Anterior cingulate cortex (tissue), 58 donors: ENCODE measurements at regions not wholly inside any gene's neighbourhood (a gene's known extent, or its start where the extent isn't known, plus 50 kb on each side); places are given as distances from the start of the nearest gene placed in this dataset.
"Not testable (repeated sequence)": the region's sequence is repeated elsewhere in the genome, so short reads cannot be mapped to it uniquely, and the experiment has no call there.

Source experiments
- DNase-seq, 58 donors: peaks; one replicate each; lab custom pipeline; 2025; lab: John Stamatoyannopoulos, UW

GRCh38 chr2:194514281-194514680 is 1142.7 kb upstream of the SLC39A10 start:
- no peak for DNase-seq

- DNase-seq, result not testable (repeated sequence)
Observed at GRCh38 chr2:194511070-194511469, 1146.0 kb upstream of the SLC39A10 start.

DNA sequence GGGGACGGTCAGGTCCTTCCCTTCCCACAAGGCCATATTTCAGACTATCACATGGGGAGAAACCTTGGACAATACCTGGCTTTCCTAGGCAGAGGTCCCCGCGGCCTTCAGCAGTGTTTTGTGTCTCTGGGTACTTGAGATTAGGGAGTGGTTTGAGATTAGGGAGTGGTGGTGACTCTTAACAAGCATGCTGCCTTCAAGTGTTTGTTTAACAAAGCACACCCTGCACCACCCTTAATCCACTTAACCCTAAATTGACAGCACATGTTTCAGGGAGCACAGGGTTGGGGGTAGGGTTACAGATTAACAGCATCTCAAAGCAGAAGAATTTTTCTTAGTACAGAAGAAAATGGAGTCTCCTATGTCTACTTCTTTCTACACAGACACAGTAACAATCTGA is 1152.2 kb upstream of the SLC39A10 start:
- DNase-seq, result not testable (repeated sequence)

DNA sequence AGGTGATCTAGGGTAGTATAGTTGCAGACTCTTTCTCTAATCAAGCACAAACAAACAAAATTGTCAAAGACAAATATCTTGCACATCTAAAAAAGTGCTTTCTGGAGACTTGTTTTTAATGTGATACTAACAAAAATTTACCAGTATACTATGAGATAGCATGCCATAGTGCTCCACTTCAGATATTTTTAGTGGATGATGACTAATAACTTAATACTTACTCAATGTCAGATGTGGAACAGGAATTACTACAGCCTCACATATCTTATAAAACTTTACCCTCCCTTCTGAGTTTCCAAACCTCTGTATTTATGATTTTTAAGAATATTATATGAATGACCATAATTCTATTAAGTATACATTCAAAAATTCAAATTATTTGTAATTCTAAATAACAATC is 1162.0 kb upstream of the SLC39A10 start:
- DNase-seq, result no peak

- DNase-seq, result no peak
Observed at GRCh38 chr2:194494401-194494800, 1162.6 kb upstream of the SLC39A10 start.

DNA sequence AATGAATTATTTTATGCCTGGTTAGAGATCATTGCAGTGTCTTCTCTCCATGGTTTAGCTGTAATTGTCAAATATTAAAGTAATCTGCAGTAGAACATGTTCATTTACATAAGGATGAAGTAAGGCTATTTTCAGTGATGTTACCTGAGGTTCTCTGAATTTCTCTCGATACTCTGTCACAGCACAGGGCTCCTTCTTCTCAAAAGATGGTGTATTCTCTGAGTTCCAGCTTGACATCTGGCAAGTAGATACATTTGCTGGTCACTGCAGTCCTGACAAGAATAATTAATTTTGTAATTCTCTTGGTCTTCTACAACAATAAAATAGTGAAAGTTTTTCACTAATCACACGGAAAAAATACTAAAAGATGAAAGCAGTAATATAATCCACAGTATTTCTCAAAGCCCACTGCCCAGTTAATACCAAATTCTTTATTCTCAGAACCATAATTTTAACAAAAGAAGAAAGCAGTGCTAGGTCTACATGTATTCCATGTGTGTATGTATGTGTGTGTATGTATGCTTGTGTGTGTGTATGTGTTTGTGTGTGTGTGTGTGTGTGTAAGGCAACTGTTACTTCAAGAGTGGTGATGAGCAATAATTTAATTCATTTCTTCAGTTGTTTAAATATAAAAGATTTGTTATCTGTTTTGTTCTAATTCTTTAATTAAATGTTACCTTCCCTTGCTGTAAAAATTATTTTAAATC is 1165.5 kb upstream of the SLC39A10 start:
- DNase-seq, result no peak

GRCh38 chr2:194486326-194486725 is 1170.7 kb upstream of the SLC39A10 start:
- peak in 3 of 58 donors; percentile 2 to 15 (median 3) for DNase-seq

DNA sequence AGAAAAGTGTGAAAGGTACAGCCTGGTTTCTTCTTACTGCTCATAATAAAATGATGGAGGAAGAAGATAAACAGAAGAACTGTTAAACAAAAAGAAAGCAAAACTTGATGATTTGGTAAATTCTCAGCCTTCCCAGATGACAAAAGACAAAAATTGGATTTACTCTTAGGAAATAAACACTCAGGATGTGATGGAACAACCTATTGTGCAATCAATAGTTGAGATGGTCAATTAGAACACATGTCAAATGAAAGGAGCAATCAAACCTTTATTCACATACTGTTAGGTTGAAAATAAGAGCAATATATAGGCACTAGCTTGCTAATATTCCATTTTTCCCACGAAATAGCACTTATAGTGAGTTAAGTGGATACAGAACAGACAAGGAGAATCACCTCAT is 1174.0 kb upstream of the SLC39A10 start:
- no peak for DNase-seq

GRCh38 chr2:194465641-194466040 is 1191.4 kb upstream of the SLC39A10 start:
- no peak for DNase-seq

- DNase-seq, result no peak
Observed at GRCh38 chr2:194464964-194465638, 1191.9 kb upstream of the SLC39A10 start.

- DNase-seq, result not testable (repeated sequence)
Observed at GRCh38 chr2:194462883-194463282, 1194.1 kb upstream of the SLC39A10 start.

GRCh38 chr2:194455358-194455757 is 1201.7 kb upstream of the SLC39A10 start:
- no peak for DNase-seq

DNA sequence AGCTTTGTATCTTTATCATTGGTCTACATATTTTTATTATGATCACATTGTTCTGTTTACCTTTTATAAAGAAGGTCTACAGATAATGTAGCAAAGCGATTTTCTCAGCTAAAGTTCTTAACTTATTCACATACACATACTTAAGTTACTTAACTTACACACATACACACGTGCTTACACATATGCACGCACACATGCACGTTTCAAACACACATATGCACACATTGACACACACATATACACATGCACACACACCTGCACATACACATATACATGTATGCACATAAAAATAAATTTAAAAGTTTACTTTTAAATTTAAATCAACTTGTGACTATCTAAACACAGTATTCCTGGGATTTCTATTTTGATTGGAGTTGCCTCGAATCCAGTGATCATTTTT is 1204.5 kb upstream of the SLC39A10 start:
- DNase-seq, result no peak

- no peak for DNase-seq
Observed at GRCh38 chr2:194445226-194445625, 1211.8 kb upstream of the SLC39A10 start.

DNA sequence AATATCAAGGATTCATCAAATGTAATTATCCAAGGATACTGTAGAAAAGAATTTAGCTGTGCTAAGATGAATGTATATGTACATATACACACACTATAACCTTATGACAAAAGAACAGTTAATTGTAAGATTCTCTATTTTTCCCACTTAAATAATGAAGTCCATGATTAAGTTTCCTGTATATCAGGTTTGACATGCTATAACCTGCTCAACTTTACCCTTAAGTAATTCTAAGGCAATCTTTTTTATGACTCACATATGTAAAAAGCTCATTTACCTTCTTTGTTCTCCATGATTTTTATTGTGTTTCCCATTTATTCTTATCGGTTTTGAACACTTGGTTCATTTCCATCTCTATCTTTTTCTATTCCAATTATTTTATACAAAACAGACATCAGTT is 1213.1 kb upstream of the SLC39A10 start:
- DNase-seq, result no peak

- no peak for DNase-seq
Observed at GRCh38 chr2:194424683-194425209, 1232.3 kb upstream of the SLC39A10 start.

DNA sequence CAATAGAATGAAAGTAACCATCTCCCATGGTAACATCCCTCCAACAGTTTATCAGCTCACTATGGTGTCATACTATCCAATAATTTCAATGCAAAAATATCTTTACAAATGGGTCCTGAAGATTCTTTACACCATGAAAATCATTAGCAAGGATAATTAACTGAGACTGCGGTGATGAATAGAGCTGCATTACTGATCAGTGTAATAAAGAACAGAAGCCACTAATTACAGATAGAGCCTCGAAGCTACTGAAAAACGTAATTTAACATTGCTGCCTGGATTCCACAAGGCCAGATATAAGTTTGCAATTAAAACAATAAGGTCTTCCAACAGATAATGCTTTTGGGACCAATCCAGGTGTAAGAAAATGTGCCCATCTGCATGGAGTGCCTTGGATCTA is 1245.8 kb upstream of the SLC39A10 start:
- DNase-seq, result no peak

- DNase-seq, result no peak
Observed at GRCh38 chr2:194395818-194396217, 1261.2 kb upstream of the SLC39A10 start.

DNA sequence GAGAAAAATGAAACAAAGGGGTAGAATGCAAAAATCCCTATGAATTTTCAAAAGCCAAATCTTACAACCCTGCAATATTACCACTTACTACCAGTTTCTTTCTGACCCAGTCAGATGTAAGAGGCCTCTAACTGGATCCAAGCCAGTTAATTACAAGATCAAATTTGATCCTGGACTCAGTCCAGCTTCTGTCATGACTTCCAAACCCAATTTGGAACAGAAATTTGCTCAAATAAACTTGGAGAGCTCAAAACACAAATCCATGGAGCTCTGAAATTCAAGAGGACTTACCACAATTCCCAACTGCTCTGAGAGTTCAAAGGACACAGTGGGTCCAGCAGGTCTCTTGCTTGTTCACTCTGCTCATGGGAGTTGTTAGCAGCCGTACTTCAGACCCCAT is 1271.7 kb upstream of the SLC39A10 start:
- DNase-seq, result no peak

GRCh38 chr2:194383401-194383800 is 1273.6 kb upstream of the SLC39A10 start:
- DNase-seq, result no peak

DNA sequence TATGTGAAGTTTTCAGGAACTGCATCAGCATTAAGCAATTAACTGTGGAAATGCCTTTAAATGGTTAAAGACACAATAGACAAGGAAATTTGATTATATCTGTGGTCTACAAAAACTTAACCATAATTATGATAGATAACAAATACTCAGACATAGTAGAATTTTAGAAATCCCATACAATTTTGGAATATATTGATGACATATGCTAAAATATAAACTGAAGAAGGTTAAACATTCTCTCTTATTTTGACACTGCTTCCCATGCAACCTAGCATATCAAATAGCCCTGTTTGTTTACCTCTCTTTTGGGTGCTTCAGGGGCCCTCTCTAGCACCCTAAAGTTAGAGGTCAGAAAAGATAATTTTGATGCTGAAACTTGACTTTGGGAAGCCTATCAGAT is 1274.8 kb upstream of the SLC39A10 start:
- DNase-seq, result no peak

DNA sequence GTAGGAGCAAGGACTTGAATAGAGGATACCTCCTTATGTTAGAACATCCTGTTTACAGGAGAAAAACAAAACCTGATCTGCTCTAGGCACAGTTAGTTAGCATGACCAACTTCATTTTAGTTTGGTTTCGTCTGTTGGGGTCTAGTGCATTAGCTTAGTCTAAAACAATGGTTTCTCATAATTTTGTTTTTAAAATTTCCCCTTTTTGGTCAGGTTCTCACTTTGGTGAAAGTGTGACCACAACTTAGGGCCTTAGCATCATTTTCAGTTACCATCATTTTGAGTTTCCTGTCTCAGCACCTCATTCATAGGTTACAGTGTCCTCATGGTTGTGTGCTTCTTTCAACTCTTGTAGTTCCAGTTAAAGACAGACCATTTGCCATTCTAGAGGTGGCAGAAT is 1277.0 kb upstream of the SLC39A10 start:
- no peak for DNase-seq
